Prostate gland (tissue), 2 donors: ENCODE measurements at regions not wholly inside any gene's neighbourhood (a gene's known extent, or its start where the extent isn't known, plus 50 kb on each side); places are given as distances from the start of the nearest gene placed in this dataset.

Experiments
- DNase-seq: peaks from one replicate; pipeline ENCODE4 v3.0.0-alpha.2; 2019; ENCODE audit warnings: low spot score
- H3K27ac ChIP-seq, 2 donors: fragments of 200-600 bp; sonication (generic); 2 replicates each; pipeline ENCODE4 v1.5.1; 2017 to 2019
- H3K27me3 ChIP-seq: fragments of 200-600 bp; sonication (generic); replicated peaks from 2 replicates; pipeline ENCODE4 v1.5.1; 2019; ENCODE audit not compliant: insufficient read depth
- H3K36me3 ChIP-seq, 2 donors: fragments of 200-600 bp; sonication (generic); 1 replicate in 1 of 2; 2 replicates in 1 of 2; pipeline versions ENCODE4 v1.5.1 to v1.8.1; 2017 to 2019
- H3K4me1 ChIP-seq: fragments of 200-600 bp; sonication (generic); replicated peaks from 2 replicates; pipeline ENCODE4 v1.5.1; 2019
- H3K4me3 ChIP-seq, 2 donors: fragments of 200-600 bp; sonication (generic); 2 replicates each; pipeline ENCODE4 v1.5.1; 2017 to 2019
- H3K9me3 ChIP-seq: fragments of 200-600 bp; sonication (generic); 2 replicates; pipeline ENCODE4 v1.5.1; 2017
- POLR2A ChIP-seq: fragments of 450-650 bp; IDR thresholded peaks from one replicate; pipeline ENCODE4 v1.6.1; 2016; ENCODE audit warnings: antibody characterized with exemption, mild to moderate bottlenecking
- POLR2AphosphoS5 ChIP-seq: sonication (generic); formaldehyde crosslinking; IDR thresholded peaks from one replicate; pipeline ENCODE4 v1.6.1; 2017; ENCODE audit warnings: antibody characterized with exemption
- WGBS: methylation state at CpG from one replicate; pipeline ENCODE4 v1.1.5; 2018; 5-methylcytosine and 5-hydroxymethylcytosine counted together
- intact Hi-C: fragments of 100-400 bp; cut with DNase I; formaldehyde crosslinking; loops from one replicate; pipeline ENCODE4 v1.14.2; 2022
- TF ChIP-seq, protein P1 (sequence below), 4 experiments: fragments of 200-600 bp in 2 of 4; fragments of 450-650 bp in 2 of 4; sonication (generic) in 2 of 4; IDR thresholded peaks; 1 replicate in 3 of 4; 2 replicates in 1 of 4; pipeline ENCODE4 v1.5.1; 2016 to 2019; ENCODE audit warnings: antibody characterized with exemption in 4 of 4, mild to moderate bottlenecking in 2 of 4, moderate library complexity in 2 of 4

DNA sequence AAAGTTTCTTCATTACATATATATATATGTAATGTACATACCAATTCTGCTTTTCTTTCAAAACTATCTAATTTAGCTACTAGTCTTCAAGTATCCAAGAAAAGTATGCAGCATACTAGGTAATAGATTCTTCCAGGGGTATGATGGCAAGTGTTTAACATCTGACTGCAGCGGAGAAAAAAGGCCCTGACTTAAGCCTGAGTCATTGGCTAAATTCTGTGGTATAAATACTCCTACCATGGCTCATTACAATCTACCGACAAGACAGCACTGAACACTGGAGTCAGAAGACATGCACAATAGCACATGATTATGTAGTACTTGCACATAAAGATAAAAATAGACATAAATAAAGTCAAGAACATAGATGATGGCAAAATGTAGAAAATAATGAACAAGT lies 439.9 kb downstream of the BRINP1 start:
- no peak overlapping the region for H3K27ac ChIP-seq
- no peak for DNase-seq
- H3K36me3 ChIP-seq: no peaks in the 10 kb centered on the region
- no peak overlapping the region for H3K4me3 ChIP-seq
- H3K9me3 ChIP-seq: no peaks in the 10 kb centered on the region
- intact Hi-C loops: no loop called here
- WGBS: 80% methylated on average over 2 of the region's 2 CpGs
- H3K4me1 ChIP-seq: no peaks in the 10 kb centered on the region
- H3K27me3 ChIP-seq: no peaks in the 10 kb centered on the region
- TF ChIP-seq POLR2A (no peak), POLR2AphosphoS5 (no peak)
- TF ChIP-seq, protein P1, sequence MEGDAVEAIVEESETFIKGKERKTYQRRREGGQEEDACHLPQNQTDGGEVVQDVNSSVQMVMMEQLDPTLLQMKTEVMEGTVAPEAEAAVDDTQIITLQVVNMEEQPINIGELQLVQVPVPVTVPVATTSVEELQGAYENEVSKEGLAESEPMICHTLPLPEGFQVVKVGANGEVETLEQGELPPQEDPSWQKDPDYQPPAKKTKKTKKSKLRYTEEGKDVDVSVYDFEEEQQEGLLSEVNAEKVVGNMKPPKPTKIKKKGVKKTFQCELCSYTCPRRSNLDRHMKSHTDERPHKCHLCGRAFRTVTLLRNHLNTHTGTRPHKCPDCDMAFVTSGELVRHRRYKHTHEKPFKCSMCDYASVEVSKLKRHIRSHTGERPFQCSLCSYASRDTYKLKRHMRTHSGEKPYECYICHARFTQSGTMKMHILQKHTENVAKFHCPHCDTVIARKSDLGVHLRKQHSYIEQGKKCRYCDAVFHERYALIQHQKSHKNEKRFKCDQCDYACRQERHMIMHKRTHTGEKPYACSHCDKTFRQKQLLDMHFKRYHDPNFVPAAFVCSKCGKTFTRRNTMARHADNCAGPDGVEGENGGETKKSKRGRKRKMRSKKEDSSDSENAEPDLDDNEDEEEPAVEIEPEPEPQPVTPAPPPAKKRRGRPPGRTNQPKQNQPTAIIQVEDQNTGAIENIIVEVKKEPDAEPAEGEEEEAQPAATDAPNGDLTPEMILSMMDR (IDR thresholded peaks at IDR 0.05): no peak

DNA sequence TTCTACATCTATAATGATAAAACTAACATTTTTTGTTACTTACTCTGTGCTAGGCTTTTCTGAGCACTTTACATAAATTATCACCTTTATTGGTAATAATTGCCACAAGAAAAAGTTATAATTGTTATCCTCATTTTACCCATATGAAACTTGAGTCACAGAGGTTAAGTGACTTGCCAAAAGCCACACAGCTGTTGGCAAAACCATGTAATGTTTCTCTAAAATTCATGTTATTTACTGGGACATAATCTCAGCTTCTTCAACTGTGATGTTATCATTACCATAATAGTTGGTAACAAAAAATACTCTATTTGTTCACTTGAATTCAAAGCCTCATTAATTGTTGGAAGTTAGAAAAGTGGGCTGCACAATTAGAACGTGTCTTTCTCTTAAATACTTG lies 437.3 kb downstream of the BRINP1 start:
- no peaks in the 10 kb centered on the region for H3K36me3 ChIP-seq
- H3K4me1 ChIP-seq: no peaks in the 10 kb centered on the region
- TF ChIP-seq POLR2AphosphoS5 (no peak), POLR2A (no peak)
- TF ChIP-seq, protein P1 (IDR thresholded peaks at IDR 0.05): no peak
- no peak overlapping the region for H3K27ac ChIP-seq
- no peak overlapping the region for H3K4me3 ChIP-seq
- H3K27me3 ChIP-seq: no peaks in the 10 kb centered on the region
- WGBS: 25% methylated on average over 1 of the region's 1 CpG
- no peak for DNase-seq
- no peaks in the 10 kb centered on the region for H3K9me3 ChIP-seq
- intact Hi-C loops: no loop called here

DNA sequence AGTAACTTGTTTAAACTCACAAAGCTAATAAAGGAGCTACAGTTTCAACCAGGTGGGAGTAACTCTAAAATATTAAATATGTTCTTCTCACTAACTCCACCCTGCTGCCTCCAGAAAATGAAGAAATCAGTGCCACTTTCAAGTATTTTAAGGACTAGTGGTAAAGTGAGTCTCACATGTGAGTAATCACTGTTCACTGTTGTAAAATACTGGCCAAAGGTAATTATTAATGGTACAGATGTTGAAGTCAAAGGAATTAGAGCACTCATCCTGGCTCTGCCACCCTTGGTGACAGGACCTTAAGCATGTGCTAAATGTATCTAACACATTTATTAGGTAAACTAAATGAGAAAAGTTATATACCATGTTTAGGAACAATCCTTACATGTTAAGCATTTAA lies 430.7 kb downstream of the BRINP1 start:
- Histone ChIP-seq H3K4me3 (no peak overlapping the region), H3K27me3 (no peaks in the 10 kb centered on the region), H3K36me3 (no peaks in the 10 kb centered on the region), H3K27ac (no peak overlapping the region), H3K4me1 (no peaks in the 10 kb centered on the region), H3K9me3 (no peaks in the 10 kb centered on the region)
- intact Hi-C loops: no loop called here
- no peak for TF ChIP-seq POLR2A
- TF ChIP-seq POLR2AphosphoS5: no peak
- TF ChIP-seq, protein P1 (IDR thresholded peaks at IDR 0.05): no peak
- DNase-seq: no peak

DNA sequence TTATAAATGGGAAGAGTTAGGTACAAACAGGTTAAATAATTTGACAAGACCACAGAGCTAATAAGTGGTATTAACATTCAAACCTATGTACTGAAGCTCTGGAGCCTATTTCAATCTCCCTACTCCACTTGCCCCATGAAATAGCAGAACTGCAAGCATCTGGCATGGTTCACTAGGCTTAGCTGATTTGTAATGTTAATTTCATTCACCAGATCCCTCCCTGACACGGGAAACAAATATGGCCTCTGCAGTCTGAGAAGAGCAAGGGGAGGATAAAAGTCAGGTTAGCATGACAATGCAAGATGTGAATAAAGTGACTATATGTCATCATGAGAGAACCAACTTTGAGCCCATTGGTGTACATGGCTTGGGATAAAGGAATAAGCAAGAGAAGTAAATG lies 428.8 kb downstream of the BRINP1 start:
- no peaks in the 10 kb centered on the region for H3K27me3 ChIP-seq
- intact Hi-C loops: no loop called here
- no peak overlapping the region for H3K27ac ChIP-seq
- WGBS: 35% methylated on average over 1 of the region's 1 CpG
- H3K9me3 ChIP-seq: no peaks in the 10 kb centered on the region
- no peak for DNase-seq
- no peak overlapping the region for H3K4me3 ChIP-seq
- TF ChIP-seq, protein P1 (IDR thresholded peaks at IDR 0.05): no peak
- TF ChIP-seq POLR2AphosphoS5: no peak
- no peak for TF ChIP-seq POLR2A
- no peaks in the 10 kb centered on the region for H3K4me1 ChIP-seq
- no peaks in the 10 kb centered on the region for H3K36me3 ChIP-seq

DNA sequence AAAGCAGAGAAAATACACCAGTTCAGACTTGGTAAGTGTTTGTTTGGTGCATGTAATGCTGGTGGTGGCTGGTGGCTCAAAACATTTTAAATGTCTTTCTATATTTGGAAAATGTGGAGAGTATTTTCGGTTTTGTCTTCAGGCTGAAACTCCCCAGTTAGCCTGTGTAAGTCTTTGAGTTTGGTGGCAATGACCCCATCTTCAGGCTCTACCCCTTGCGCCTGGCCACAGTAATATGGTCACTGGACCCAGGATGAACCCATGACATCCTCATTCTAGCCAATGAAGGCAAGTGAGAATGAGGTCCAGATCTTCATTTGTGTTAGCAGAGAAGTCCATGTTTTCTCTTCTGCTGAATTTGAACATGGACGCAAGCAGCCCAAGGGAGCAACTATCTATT lies 422.6 kb downstream of the BRINP1 start:
- no peaks in the 10 kb centered on the region for H3K9me3 ChIP-seq
- H3K36me3 ChIP-seq: no peaks in the 10 kb centered on the region
- intact Hi-C loops: no loop called here
- WGBS: 93% methylated on average over 3 of the region's 3 CpGs
- no peak for DNase-seq
- H3K27me3 ChIP-seq: no peaks in the 10 kb centered on the region
- H3K27ac ChIP-seq: no peak overlapping the region
- H3K4me3 ChIP-seq: no peak overlapping the region
- TF ChIP-seq POLR2AphosphoS5: no peak
- TF ChIP-seq, protein P1 (IDR thresholded peaks at IDR 0.05): no peak
- no peak for TF ChIP-seq POLR2A
- H3K4me1 ChIP-seq: no peaks in the 10 kb centered on the region
